ENCODE measurements at regions not wholly inside any gene's neighbourhood (a gene's known extent, or its start where the extent isn't known, plus 50 kb on each side); places are given as distances from the start of the nearest gene placed in this dataset.

DNA sequence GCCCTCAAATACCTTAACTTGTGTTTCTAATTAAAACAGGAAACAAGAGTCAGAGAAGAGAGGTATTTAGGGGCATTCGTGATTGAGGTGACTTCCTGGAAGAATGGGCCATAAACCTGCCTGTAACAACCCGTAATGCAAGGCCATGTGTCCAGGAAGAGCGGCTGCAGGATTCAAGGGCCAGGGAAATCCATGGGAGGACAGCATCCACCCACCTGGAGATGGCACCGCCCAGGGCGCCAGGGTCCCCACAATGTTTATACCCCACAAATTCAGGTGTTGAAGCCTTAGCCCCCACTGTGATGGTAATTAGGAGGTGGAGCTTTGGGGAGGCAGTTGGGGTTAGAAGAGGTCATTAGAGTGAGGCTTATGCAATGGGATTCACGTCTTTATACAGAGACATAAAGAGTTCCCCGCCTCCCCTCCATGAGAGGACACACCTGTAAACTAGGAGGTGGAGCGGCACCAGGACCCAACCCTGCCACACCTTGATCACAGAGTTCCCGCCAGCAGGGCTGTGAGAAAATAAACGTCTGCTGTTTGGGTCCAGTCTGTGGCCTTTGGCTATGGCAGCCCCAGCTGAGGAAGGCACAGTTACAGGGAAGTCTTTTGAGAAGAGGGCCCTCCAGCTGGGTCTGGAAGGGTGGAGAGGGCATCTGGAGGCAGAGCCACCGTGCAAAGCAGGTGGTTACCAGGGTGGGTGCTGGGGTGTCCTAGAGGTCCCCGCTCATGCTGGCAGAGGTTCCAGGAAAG lies 1394.3 kb downstream of the TBC1D22A start:
- no peaks in the 10 kb centered on the region for H3K4me1 ChIP-seq (ENCODE audit: control insufficient read depth, insufficient read depth, low read length)
- TF ChIP-seq KLF9 (tag by site-specific recombination; IDR thresholded peaks at IDR 0.05; ENCODE audit: low read depth) = no peak
- TF ChIP-seq ZEB2 (tag by site-specific recombination; IDR thresholded peaks at IDR 0.05) = no peak
- CTCF ChIA-PET = interaction anchor here (0.6 kb wide), 1 partner anchor 289 kb away, joined by 3 read pairs; no protein-coding TSS in a partner anchor
- H3K27ac ChIP-seq (ENCODE audit: extremely low read depth, low read depth, low read length) = no peak overlapping the region
- H3K36me3 ChIP-seq (ENCODE audit: control insufficient read depth in 2 of 2, insufficient read depth in 1 of 2, low read length in 2 of 2) = no peaks in the 10 kb centered on the region
- POLR2A ChIA-PET = no interaction called here
- H3K9me3 ChIP-seq (ENCODE audit: control insufficient read depth, insufficient read depth, low read depth, low read length) = no peaks in the 10 kb centered on the region
- no peak overlapping the region for H3K4me3 ChIP-seq (ENCODE audit: low read depth, low read length)

DNA sequence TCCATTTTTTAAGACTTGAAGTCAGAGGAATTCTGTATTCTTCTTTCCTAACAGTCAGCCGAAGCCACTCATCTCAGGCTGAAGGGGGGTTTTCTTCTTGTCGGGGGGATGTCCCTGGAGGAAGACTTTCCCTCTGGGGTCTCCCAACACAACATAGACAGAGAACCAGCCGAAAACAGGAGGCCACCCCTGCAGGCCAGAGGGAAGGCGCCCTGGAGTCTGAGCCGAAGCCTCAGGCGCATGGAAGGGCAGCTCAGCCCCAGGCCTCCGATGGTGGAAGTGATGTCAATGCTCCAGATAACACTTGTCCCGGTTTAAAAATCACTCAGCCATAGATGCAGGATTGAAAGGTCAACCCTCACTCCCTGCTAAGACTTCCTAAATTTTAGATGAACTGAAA lies 1393.0 kb downstream of the TBC1D22A start:
- POLR2A ChIA-PET = no interaction called here
- Histone ChIP-seq H3K27ac (ENCODE audit: extremely low read depth, low read depth, low read length) (no peak overlapping the region), H3K4me3 (ENCODE audit: low read depth, low read length) (no peak overlapping the region), H3K4me1 (ENCODE audit: control insufficient read depth, insufficient read depth, low read length) (no peaks in the 10 kb centered on the region), H3K9me3 (ENCODE audit: control insufficient read depth, insufficient read depth, low read depth, low read length) (no peaks in the 10 kb centered on the region), H3K36me3 (ENCODE audit: control insufficient read depth in 2 of 2, insufficient read depth in 1 of 2, low read length in 2 of 2) (no peaks in the 10 kb centered on the region)
- CTCF ChIA-PET = no interaction called here
- TF ChIP-seq OVOL3 (tag by site-specific recombination; IDR thresholded peaks at IDR 0.05) (no peak), ZNF549 (tag by site-specific recombination; IDR thresholded peaks at IDR 0.05) (no peak), ZNF24 (tag by site-specific recombination; IDR thresholded peaks at IDR 0.05) (no peak), ZNF514 (tag by site-specific recombination; IDR thresholded peaks at IDR 0.05) (no peak), ZNF239 (tag by site-specific recombination; IDR thresholded peaks at IDR 0.05) (no peak), ZNF132 (tag by site-specific recombination; IDR thresholded peaks at IDR 0.05; ENCODE audit: borderline replicate concordance) (no peak), ZNF404 (tag by site-specific recombination; IDR thresholded peaks at IDR 0.05) (no peak), ZNF548 (tag by site-specific recombination; IDR thresholded peaks at IDR 0.05) (no peak), ZNF23 (tag by site-specific recombination; IDR thresholded peaks at IDR 0.05; ENCODE audit: borderline replicate concordance) (no peak)
- TF ChIP-seq, protein P1, sequence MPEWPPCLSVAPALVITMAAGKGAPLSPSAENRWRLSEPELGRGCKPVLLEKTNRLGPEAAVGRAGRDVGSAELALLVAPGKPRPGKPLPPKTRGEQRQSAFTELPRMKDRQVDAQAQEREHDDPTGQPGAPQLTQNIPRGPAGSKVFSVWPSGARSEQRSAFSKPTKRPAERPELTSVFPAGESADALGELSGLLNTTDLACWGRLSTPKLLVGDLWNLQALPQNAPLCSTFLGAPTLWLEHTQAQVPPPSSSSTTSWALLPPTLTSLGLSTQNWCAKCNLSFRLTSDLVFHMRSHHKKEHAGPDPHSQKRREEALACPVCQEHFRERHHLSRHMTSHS (tag by site-specific recombination; IDR thresholded peaks at IDR 0.05) = no peak
- TF ChIP-seq, protein P2, sequence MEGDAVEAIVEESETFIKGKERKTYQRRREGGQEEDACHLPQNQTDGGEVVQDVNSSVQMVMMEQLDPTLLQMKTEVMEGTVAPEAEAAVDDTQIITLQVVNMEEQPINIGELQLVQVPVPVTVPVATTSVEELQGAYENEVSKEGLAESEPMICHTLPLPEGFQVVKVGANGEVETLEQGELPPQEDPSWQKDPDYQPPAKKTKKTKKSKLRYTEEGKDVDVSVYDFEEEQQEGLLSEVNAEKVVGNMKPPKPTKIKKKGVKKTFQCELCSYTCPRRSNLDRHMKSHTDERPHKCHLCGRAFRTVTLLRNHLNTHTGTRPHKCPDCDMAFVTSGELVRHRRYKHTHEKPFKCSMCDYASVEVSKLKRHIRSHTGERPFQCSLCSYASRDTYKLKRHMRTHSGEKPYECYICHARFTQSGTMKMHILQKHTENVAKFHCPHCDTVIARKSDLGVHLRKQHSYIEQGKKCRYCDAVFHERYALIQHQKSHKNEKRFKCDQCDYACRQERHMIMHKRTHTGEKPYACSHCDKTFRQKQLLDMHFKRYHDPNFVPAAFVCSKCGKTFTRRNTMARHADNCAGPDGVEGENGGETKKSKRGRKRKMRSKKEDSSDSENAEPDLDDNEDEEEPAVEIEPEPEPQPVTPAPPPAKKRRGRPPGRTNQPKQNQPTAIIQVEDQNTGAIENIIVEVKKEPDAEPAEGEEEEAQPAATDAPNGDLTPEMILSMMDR (tag by site-specific recombination; IDR thresholded peaks at IDR 0.05) = no peak

DNA sequence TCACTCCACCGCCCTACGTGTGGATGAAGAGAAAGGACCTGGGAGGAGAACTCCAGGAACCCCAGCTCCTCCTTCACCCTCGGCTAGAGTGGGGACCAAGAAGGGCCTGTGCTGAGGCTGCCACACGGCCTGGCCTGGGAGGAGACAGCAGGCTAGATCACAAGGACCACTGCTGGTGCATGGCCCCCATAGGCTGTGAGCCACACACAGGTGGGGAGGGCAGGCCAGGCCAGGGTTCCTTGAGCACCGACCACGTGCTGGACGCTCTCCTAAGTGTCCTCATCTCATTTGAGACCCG lies 1392.4 kb downstream of the TBC1D22A start:
- ChIA-PET CTCF (no interaction called here), POLR2A (no interaction called here)
- Histone ChIP-seq H3K9me3 (ENCODE audit: control insufficient read depth, insufficient read depth, low read depth, low read length) (no peaks in the 10 kb centered on the region), H3K4me1 (ENCODE audit: control insufficient read depth, insufficient read depth, low read length) (no peaks in the 10 kb centered on the region), H3K4me3 (ENCODE audit: low read depth, low read length) (no peak overlapping the region), H3K27ac (ENCODE audit: extremely low read depth, low read depth, low read length) (no peak overlapping the region), H3K36me3 (ENCODE audit: control insufficient read depth in 2 of 2, insufficient read depth in 1 of 2, low read length in 2 of 2) (no peaks in the 10 kb centered on the region)
- TF ChIP-seq, protein P3, sequence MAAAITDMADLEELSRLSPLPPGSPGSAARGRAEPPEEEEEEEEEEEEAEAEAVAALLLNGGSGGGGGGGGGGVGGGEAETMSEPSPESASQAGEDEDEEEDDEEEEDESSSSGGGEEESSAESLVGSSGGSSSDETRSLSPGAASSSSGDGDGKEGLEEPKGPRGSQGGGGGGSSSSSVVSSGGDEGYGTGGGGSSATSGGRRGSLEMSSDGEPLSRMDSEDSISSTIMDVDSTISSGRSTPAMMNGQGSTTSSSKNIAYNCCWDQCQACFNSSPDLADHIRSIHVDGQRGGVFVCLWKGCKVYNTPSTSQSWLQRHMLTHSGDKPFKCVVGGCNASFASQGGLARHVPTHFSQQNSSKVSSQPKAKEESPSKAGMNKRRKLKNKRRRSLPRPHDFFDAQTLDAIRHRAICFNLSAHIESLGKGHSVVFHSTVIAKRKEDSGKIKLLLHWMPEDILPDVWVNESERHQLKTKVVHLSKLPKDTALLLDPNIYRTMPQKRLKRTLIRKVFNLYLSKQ (tag by site-specific recombination; IDR thresholded peaks at IDR 0.05; ENCODE audit: borderline replicate concordance) = no peak
- TF ChIP-seq ZNF423 (tag by site-specific recombination; IDR thresholded peaks at IDR 0.05) = no peak
- TF ChIP-seq, protein P4, sequence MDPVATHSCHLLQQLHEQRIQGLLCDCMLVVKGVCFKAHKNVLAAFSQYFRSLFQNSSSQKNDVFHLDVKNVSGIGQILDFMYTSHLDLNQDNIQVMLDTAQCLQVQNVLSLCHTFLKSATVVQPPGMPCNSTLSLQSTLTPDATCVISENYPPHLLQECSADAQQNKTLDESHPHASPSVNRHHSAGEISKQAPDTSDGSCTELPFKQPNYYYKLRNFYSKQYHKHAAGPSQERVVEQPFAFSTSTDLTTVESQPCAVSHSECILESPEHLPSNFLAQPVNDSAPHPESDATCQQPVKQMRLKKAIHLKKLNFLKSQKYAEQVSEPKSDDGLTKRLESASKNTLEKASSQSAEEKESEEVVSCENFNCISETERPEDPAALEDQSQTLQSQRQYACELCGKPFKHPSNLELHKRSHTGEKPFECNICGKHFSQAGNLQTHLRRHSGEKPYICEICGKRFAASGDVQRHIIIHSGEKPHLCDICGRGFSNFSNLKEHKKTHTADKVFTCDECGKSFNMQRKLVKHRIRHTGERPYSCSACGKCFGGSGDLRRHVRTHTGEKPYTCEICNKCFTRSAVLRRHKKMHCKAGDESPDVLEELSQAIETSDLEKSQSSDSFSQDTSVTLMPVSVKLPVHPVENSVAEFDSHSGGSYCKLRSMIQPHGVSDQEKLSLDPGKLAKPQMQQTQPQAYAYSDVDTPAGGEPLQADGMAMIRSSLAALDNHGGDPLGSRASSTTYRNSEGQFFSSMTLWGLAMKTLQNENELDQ (tag by site-specific recombination; IDR thresholded peaks at IDR 0.05; ENCODE audit: low read depth) = no peak
- TF ChIP-seq, protein P5, sequence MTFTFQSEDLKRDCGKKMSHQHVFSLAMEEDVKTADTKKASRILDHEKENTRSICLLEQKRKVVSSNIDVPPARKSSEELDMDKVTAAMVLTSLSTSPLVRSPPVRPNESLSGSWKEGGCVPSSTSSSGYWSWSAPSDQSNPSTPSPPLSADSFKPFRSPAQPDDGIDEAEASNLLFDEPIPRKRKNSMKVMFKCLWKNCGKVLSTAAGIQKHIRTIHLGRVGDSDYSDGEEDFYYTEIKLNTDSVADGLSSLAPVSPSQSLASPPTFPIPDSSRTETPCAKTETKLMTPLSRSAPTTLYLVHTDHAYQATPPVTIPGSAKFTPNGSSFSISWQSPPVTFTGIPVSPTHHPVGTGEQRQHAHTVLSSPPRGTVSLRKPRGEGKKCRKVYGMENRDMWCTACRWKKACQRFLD (tag by site-specific recombination; IDR thresholded peaks at IDR 0.05) = no peak
- TF ChIP-seq, protein P6, sequence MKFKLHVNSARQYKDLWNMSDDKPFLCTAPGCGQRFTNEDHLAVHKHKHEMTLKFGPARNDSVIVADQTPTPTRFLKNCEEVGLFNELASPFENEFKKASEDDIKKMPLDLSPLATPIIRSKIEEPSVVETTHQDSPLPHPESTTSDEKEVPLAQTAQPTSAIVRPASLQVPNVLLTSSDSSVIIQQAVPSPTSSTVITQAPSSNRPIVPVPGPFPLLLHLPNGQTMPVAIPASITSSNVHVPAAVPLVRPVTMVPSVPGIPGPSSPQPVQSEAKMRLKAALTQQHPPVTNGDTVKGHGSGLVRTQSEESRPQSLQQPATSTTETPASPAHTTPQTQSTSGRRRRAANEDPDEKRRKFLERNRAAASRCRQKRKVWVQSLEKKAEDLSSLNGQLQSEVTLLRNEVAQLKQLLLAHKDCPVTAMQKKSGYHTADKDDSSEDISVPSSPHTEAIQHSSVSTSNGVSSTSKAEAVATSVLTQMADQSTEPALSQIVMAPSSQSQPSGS (tag by site-specific recombination; IDR thresholded peaks at IDR 0.05; ENCODE audit: low read depth) = no peak
- no peak for TF ChIP-seq ZNF549 (tag by site-specific recombination; IDR thresholded peaks at IDR 0.05)
- no peak for TF ChIP-seq ZFP69B (tag by site-specific recombination; IDR thresholded peaks at IDR 0.05)
- no peak for TF ChIP-seq EGR2 (tag by site-specific recombination; IDR thresholded peaks at IDR 0.05; ENCODE audit: low read depth)
- no peak for TF ChIP-seq ZNF660 (tag by site-specific recombination; IDR thresholded peaks at IDR 0.05)
- no peak for TF ChIP-seq ZNF155 (tag by site-specific recombination; IDR thresholded peaks at IDR 0.05)
- no peak for TF ChIP-seq ZNF664 (tag by site-specific recombination; IDR thresholded peaks at IDR 0.05)
- TF ChIP-seq PRDM1 (tag by site-specific recombination; IDR thresholded peaks at IDR 0.05) = no peak
